MG63 (cell line): ENCODE measurements at regions not wholly inside any gene's neighbourhood (a gene's known extent, or its start where the extent isn't known, plus 50 kb on each side); places are given as distances from the start of the nearest gene placed in this dataset.
"Not testable (repeated sequence)": the region's sequence is repeated elsewhere in the genome, so short reads cannot be mapped to it uniquely, and the experiment has no call there.

Source experiments
- DNase-seq: peaks from one replicate; pipeline ENCODE4 v3.0.0-alpha.2; 2020
- H3K27me3 ChIP-seq: fragments of 250-450 bp; sonication (Bioruptor Pico); 2 replicates; pipeline ENCODE4 v1.5.1; 2020; ENCODE audit warnings: mild to moderate bottlenecking, moderate library complexity
- H3K36me3 ChIP-seq: fragments of 250-450 bp; sonication (Bioruptor Pico); 2 replicates; pipeline ENCODE4 v1.5.1; 2020; ENCODE audit warnings: mild to moderate bottlenecking, moderate library complexity
- H3K4me3 ChIP-seq: fragments of 250-450 bp; sonication (Bioruptor Pico); 2 replicates; pipeline ENCODE4 v1.5.1; 2020; ENCODE audit warnings: mild to moderate bottlenecking, moderate library complexity
- H3K9me3 ChIP-seq: fragments of 250-450 bp; sonication (Bioruptor Pico); 2 replicates; pipeline ENCODE4 v1.5.1; 2020; ENCODE audit warnings: mild to moderate bottlenecking, moderate library complexity

GRCh38 chr15:32227410-32228114, 175.5 kb downstream of the GOLGA8K start:
- not testable (repeated sequence) for H3K36me3 ChIP-seq, DNase-seq, H3K27me3 ChIP-seq, H3K9me3 ChIP-seq, H3K4me3 ChIP-seq

DNA sequence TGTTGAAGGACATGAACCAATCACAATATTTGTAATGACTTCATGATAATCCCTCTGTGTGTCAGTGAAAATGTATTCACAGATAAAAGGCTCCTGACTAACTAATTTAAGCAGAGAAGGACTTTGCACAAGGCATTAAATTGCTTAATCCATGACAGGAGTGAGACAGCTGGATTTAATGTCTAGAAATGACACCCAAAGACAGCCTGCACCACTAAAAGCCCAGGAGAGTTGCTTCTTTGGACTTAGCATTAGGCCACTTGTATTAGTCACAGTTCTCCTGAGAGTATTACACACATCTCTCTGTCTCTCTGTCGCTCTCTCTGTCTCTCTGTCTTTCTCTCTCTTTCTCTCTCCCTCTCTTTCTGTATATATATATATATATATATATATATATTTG, 180.4 kb downstream of the GOLGA8K start:
- Histone ChIP-seq H3K27me3 (no peaks in the 10 kb centered on the region), H3K9me3 (peaks cover 3% of the 10 kb centered on the region), H3K36me3 (no peaks in the 10 kb centered on the region), H3K4me3 (no peak overlapping the region)
- no peak for DNase-seq
